ENCODE measurements at regions not wholly inside any gene's neighbourhood (a gene's known extent, or its start where the extent isn't known, plus 50 kb on each side); places are given as distances from the start of the nearest gene placed in this dataset.

- DNase-seq, result no peak
Observed at GRCh38 chr1:79110749-79111148, 104.2 kb upstream of the ADGRL4 start.

GRCh38 chr1:79109445-79109844 is 102.9 kb upstream of the ADGRL4 start:
- DNase-seq, result no peak

GRCh38 chr1:79105500-79105899 is 99.0 kb upstream of the ADGRL4 start:
- DNase-seq, result no peak

GRCh38 chr1:79104617-79105016 is 98.1 kb upstream of the ADGRL4 start:
- no peak for DNase-seq

- no peak for DNase-seq
Observed at GRCh38 chr1:79100385-79100784, 93.9 kb upstream of the ADGRL4 start.

- no peak for DNase-seq
Observed at GRCh38 chr1:79090985-79091384, 84.5 kb upstream of the ADGRL4 start.

GRCh38 chr1:79089946-79090345 is 83.4 kb upstream of the ADGRL4 start:
- no peak for DNase-seq

GRCh38 chr1:79082233-79082632 is 75.7 kb upstream of the ADGRL4 start:
- no peak for DNase-seq

- DNase-seq, result no peak
Observed at GRCh38 chr1:79079770-79080169, 73.2 kb upstream of the ADGRL4 start.

GRCh38 chr1:79074975-79075374 is 68.4 kb upstream of the ADGRL4 start:
- DNase-seq, result no peak

- DNase-seq, result no peak
Observed at GRCh38 chr1:79069828-79070227, 63.3 kb upstream of the ADGRL4 start.

- no peak for DNase-seq
Observed at GRCh38 chr1:79059341-79059740, 52.8 kb upstream of the ADGRL4 start.
